ENCODE measurements at regions not wholly inside any gene's neighbourhood (a gene's known extent, or its start where the extent isn't known, plus 50 kb on each side); places are given as distances from the start of the nearest gene placed in this dataset.

DNA sequence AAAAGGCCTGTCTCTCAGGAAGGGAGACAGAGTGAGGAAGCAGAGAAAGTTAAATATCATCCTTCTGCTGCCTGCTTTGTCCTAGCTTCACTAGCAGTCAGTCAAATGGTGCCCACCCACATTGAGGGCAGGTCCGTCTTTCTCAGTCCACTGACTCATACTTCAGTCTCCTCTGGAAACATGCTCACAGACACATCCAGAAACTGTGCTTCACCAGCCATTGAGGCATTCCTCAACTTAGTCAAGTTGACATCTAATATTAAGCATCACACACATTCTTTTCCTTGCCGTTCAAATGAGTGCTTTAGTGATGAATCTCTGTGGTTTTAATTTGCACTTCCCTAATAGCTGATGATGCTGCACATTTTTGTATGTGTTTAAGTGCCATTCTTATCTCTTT lies 777.8 kb upstream of the PRMT6 start:
- TF ChIP-seq, protein P1, sequence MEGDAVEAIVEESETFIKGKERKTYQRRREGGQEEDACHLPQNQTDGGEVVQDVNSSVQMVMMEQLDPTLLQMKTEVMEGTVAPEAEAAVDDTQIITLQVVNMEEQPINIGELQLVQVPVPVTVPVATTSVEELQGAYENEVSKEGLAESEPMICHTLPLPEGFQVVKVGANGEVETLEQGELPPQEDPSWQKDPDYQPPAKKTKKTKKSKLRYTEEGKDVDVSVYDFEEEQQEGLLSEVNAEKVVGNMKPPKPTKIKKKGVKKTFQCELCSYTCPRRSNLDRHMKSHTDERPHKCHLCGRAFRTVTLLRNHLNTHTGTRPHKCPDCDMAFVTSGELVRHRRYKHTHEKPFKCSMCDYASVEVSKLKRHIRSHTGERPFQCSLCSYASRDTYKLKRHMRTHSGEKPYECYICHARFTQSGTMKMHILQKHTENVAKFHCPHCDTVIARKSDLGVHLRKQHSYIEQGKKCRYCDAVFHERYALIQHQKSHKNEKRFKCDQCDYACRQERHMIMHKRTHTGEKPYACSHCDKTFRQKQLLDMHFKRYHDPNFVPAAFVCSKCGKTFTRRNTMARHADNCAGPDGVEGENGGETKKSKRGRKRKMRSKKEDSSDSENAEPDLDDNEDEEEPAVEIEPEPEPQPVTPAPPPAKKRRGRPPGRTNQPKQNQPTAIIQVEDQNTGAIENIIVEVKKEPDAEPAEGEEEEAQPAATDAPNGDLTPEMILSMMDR (IDR thresholded peaks at IDR 0.05 in 8 of 11, conservative IDR thresholded peaks at IDR 0.05 in 3 of 11), result no peak
- no peak for TF ChIP-seq POLR2A (IDR thresholded peaks at IDR 0.05)
